Neural progenitor cell (in vitro differentiated cells): ENCODE measurements at regions not wholly inside any gene's neighbourhood (a gene's known extent, or its start where the extent isn't known, plus 50 kb on each side); places are given as distances from the start of the nearest gene placed in this dataset.

Experiments
- EZH2phosphoT487 ChIP-seq: fragments of 200-600 bp; sonication (generic); IDR thresholded peaks from 2 replicates; pipeline ENCODE4 v1.6.1; 2017; ENCODE audit warnings: antibody characterized with exemption
- TF ChIP-seq, protein P1 (sequence below): fragments of 200-600 bp; sonication (generic); IDR thresholded peaks from 2 replicates; pipeline ENCODE4 v1.5.1; 2017; ENCODE audit warnings: antibody characterized with exemption, mild to moderate bottlenecking

DNA sequence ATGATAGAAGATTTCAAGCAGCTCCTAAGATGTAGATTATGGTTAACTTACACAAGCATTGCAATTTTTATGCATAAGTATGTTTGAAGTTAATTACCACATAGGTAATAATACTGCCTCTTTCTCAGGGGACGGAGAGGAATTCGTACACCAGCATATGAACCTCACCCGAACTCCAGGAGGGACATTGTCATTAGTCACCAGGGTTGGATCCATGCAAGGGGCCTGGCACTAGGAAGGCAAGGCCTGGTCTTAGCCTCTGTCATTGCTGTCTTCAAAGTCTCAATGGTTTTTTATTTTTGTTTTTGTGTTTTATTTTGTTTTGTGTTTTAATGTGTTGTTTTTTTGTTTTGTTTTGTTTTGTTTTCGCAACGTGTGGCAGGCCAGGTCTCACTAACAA, 145.6 kb upstream of the PPP2R2D start:
- TF ChIP-seq, protein P1, sequence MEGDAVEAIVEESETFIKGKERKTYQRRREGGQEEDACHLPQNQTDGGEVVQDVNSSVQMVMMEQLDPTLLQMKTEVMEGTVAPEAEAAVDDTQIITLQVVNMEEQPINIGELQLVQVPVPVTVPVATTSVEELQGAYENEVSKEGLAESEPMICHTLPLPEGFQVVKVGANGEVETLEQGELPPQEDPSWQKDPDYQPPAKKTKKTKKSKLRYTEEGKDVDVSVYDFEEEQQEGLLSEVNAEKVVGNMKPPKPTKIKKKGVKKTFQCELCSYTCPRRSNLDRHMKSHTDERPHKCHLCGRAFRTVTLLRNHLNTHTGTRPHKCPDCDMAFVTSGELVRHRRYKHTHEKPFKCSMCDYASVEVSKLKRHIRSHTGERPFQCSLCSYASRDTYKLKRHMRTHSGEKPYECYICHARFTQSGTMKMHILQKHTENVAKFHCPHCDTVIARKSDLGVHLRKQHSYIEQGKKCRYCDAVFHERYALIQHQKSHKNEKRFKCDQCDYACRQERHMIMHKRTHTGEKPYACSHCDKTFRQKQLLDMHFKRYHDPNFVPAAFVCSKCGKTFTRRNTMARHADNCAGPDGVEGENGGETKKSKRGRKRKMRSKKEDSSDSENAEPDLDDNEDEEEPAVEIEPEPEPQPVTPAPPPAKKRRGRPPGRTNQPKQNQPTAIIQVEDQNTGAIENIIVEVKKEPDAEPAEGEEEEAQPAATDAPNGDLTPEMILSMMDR, result no peak
- no peak for TF ChIP-seq EZH2phosphoT487
